Large intestine (tissue), 3 donors: ENCODE measurements at regions not wholly inside any gene's neighbourhood (a gene's known extent, or its start where the extent isn't known, plus 50 kb on each side); places are given as distances from the start of the nearest gene placed in this dataset.

Experiments
- DNase-seq, 2 donors: peaks; one replicate each; pipeline versions ENCODE4 v3.0.0 to v3.0.0-alpha.2; 2013
- H3K27ac ChIP-seq: one replicate; pipeline ENCODE4 v1.5.1; 2013; ENCODE audit warnings: low read length
- H3K27me3 ChIP-seq: 2 replicates; pipeline ENCODE4 v1.6.1; 2013; ENCODE audit warnings: low read length; ENCODE audit not compliant: control insufficient read depth, insufficient read depth
- H3K36me3 ChIP-seq: 2 replicates; pipeline ENCODE4 v1.6.1; 2013; ENCODE audit warnings: low read length; ENCODE audit not compliant: control insufficient read depth, insufficient read depth
- H3K4me1 ChIP-seq: one replicate; pipeline ENCODE4 v1.6.1; 2013; ENCODE audit warnings: low read length; ENCODE audit not compliant: control insufficient read depth, insufficient read depth
- H3K4me3 ChIP-seq: one replicate; pipeline ENCODE4 v1.5.1; 2013; ENCODE audit warnings: low read length
- H3K9me3 ChIP-seq: one replicate; pipeline ENCODE4 v1.6.1; 2013; ENCODE audit warnings: mild to moderate bottlenecking, low read depth, low read length, moderate library complexity; ENCODE audit not compliant: control insufficient read depth
- WGBS: methylation state at CpG from one replicate; pipeline ENCODE4 v1.1.5; 2013; ENCODE audit warnings: low lambda C conversion rate; ENCODE audit not compliant: insufficient coverage; 5-methylcytosine and 5-hydroxymethylcytosine counted together

GRCh38 chr5:91534332-91534731 lies 151.2 kb upstream of the ARRDC3 start:
- DNase-seq, result no peak
- H3K4me3 ChIP-seq, result no peak overlapping the region
- no peaks in the 10 kb centered on the region for H3K36me3 ChIP-seq
- 86% methylated on average over 1 of the region's 3 CpGs for WGBS
- H3K4me1 ChIP-seq, result no peaks in the 10 kb centered on the region
- H3K9me3 ChIP-seq, result no peaks in the 10 kb centered on the region
- no peaks in the 10 kb centered on the region for H3K27me3 ChIP-seq
- H3K27ac ChIP-seq, result no peak overlapping the region

- Histone ChIP-seq H3K4me1 (no peaks in the 10 kb centered on the region), H3K36me3 (no peaks in the 10 kb centered on the region), H3K27ac (no peak overlapping the region), H3K9me3 (no peaks in the 10 kb centered on the region), H3K27me3 (no peaks in the 10 kb centered on the region), H3K4me3 (no peak overlapping the region)
- WGBS, result no CpG with 5 or more reads among the region's 1 CpG
- DNase-seq, result no peak
These were observed 149.7 kb upstream of the ARRDC3 start for GRCh38 chr5:91532779-91533178.

- H3K36me3 ChIP-seq, result no peaks in the 10 kb centered on the region
- H3K27me3 ChIP-seq, result no peaks in the 10 kb centered on the region
- H3K9me3 ChIP-seq, result no peaks in the 10 kb centered on the region
- no peak for DNase-seq
- H3K4me1 ChIP-seq, result no peaks in the 10 kb centered on the region
- no peak overlapping the region for H3K4me3 ChIP-seq
- H3K27ac ChIP-seq, result no peak overlapping the region
- WGBS, result 60% methylated on average over 1 of the region's 1 CpG
These were observed 149.2 kb upstream of the ARRDC3 start for GRCh38 chr5:91532281-91532680.

GRCh38 chr5:91528831-91529230 lies 145.7 kb upstream of the ARRDC3 start:
- Histone ChIP-seq H3K36me3 (no peaks in the 10 kb centered on the region), H3K9me3 (no peaks in the 10 kb centered on the region), H3K4me3 (no peak overlapping the region), H3K27ac (no peak overlapping the region), H3K4me1 (no peaks in the 10 kb centered on the region), H3K27me3 (no peaks in the 10 kb centered on the region)
- no peak for DNase-seq
- WGBS, result no CpG with 5 or more reads among the region's 2 CpGs

GRCh38 chr5:91521785-91522184 lies 138.7 kb upstream of the ARRDC3 start:
- no peak overlapping the region for H3K4me3 ChIP-seq
- no peaks in the 10 kb centered on the region for H3K36me3 ChIP-seq
- no peaks in the 10 kb centered on the region for H3K27me3 ChIP-seq
- no peaks in the 10 kb centered on the region for H3K4me1 ChIP-seq
- no peaks in the 10 kb centered on the region for H3K9me3 ChIP-seq
- WGBS, result 86% methylated on average over 3 of the region's 5 CpGs
- no peak for DNase-seq
- H3K27ac ChIP-seq, result no peak overlapping the region

GRCh38 chr5:91521334-91521733 lies 138.2 kb upstream of the ARRDC3 start:
- Histone ChIP-seq H3K36me3 (no peaks in the 10 kb centered on the region), H3K27ac (no peak overlapping the region), H3K9me3 (no peaks in the 10 kb centered on the region), H3K27me3 (no peaks in the 10 kb centered on the region), H3K4me3 (no peak overlapping the region), H3K4me1 (no peaks in the 10 kb centered on the region)
- 100% methylated on average over 1 of the region's 1 CpG for WGBS
- no peak for DNase-seq

- Histone ChIP-seq H3K36me3 (no peaks in the 10 kb centered on the region), H3K27me3 (no peaks in the 10 kb centered on the region), H3K4me3 (no peak overlapping the region), H3K27ac (no peak overlapping the region), H3K9me3 (no peaks in the 10 kb centered on the region), H3K4me1 (no peaks in the 10 kb centered on the region)
- no peak for DNase-seq
- WGBS, result 33% methylated on average over 1 of the region's 4 CpGs
These were observed 131.3 kb upstream of the ARRDC3 start for GRCh38 chr5:91514400-91514799.

GRCh38 chr5:91503321-91503720 lies 120.2 kb upstream of the ARRDC3 start:
- 72% methylated on average over 3 of the region's 3 CpGs for WGBS
- H3K27me3 ChIP-seq, result no peaks in the 10 kb centered on the region
- no peak for DNase-seq
- H3K9me3 ChIP-seq, result no peaks in the 10 kb centered on the region
- H3K4me3 ChIP-seq, result no peak overlapping the region
- no peak overlapping the region for H3K27ac ChIP-seq
- H3K4me1 ChIP-seq, result no peaks in the 10 kb centered on the region
- no peaks in the 10 kb centered on the region for H3K36me3 ChIP-seq

GRCh38 chr5:91500758-91501157 lies 117.6 kb upstream of the ARRDC3 start:
- no peaks in the 10 kb centered on the region for H3K27me3 ChIP-seq
- WGBS, result 88% methylated on average over 3 of the region's 3 CpGs
- H3K36me3 ChIP-seq, result no peaks in the 10 kb centered on the region
- no peaks in the 10 kb centered on the region for H3K4me1 ChIP-seq
- H3K27ac ChIP-seq, result no peak overlapping the region
- DNase-seq, result no peak
- H3K9me3 ChIP-seq, result no peaks in the 10 kb centered on the region
- no peak overlapping the region for H3K4me3 ChIP-seq

GRCh38 chr5:91499943-91500531 lies 116.9 kb upstream of the ARRDC3 start:
- Histone ChIP-seq H3K36me3 (no peaks in the 10 kb centered on the region), H3K4me3 (no peak overlapping the region), H3K27ac (no peak overlapping the region), H3K9me3 (no peaks in the 10 kb centered on the region), H3K4me1 (no peaks in the 10 kb centered on the region), H3K27me3 (no peaks in the 10 kb centered on the region)
- peak; percentile 2 to 5 for DNase-seq
- no CpG with 5 or more reads among the region's 2 CpGs for WGBS

GRCh38 chr5:91495699-91496098 lies 112.6 kb upstream of the ARRDC3 start:
- Histone ChIP-seq H3K9me3 (no peaks in the 10 kb centered on the region), H3K4me3 (no peak overlapping the region), H3K27ac (no peak overlapping the region), H3K4me1 (no peaks in the 10 kb centered on the region), H3K27me3 (no peaks in the 10 kb centered on the region), H3K36me3 (no peaks in the 10 kb centered on the region)
- WGBS, result 60% methylated on average over 1 of the region's 2 CpGs
- DNase-seq, result no peak
